ENCODE measurements at regions not wholly inside any gene's neighbourhood (a gene's known extent, or its start where the extent isn't known, plus 50 kb on each side); places are given as distances from the start of the nearest gene placed in this dataset.

GRCh38 chr20:7703996-7704395 lies 236.3 kb downstream of the HAO1 start:
- ChIA-PET CTCF (no interaction called here), POLR2A (no interaction called here)
- no peaks in the 10 kb centered on the region for H3K9me3 ChIP-seq (ENCODE audit: control insufficient read depth, insufficient read depth, low read depth, low read length)
- no peak for DNase-seq (ENCODE audit: low read depth, low spot score)
- H3K27me3 ChIP-seq (ENCODE audit: control insufficient read depth, insufficient read depth, low read length): no peaks in the 10 kb centered on the region
- no peaks in the 10 kb centered on the region for H3K36me3 ChIP-seq (ENCODE audit: control insufficient read depth, insufficient read depth, low read length)
- intact Hi-C loops (cut with micrococcal nuclease; ENCODE audit: unreplicated experiment) (no loop called here), in situ Hi-C loops (cut with HindIII; ENCODE audit: low pct_unique_long_range_greater_than_20kb, low sequenced_read_pairs) (no loop called here)
- H3K4me1 ChIP-seq (ENCODE audit: control insufficient read depth, insufficient read depth, low read length): no peaks in the 10 kb centered on the region
- TF ChIP-seq POLR2AphosphoS5 (IDR thresholded peaks at IDR 0.05; ENCODE audit: low read depth, low read length): no peak
- no peak for TF ChIP-seq CTCF (IDR thresholded peaks at IDR 0.05)
- no peak for TF ChIP-seq TCF7L2 (IDR thresholded peaks at IDR 0.05; ENCODE audit: low read depth, low read length)
- no peak for TF ChIP-seq SIN3A (IDR thresholded peaks at IDR 0.05; ENCODE audit: borderline replicate concordance, insufficient read depth, low read depth, low read length)
- no peak for TF ChIP-seq REST (IDR thresholded peaks at IDR 0.05; ENCODE audit: insufficient read depth in 1 of 2, low read depth in 2 of 2, low read length in 1 of 2)
- H3K27ac ChIP-seq (ENCODE audit: low read length): no peak overlapping the region
- H3K4me3 ChIP-seq (ENCODE audit: low read depth in 2 of 2, low read length in 2 of 2): no peak overlapping the region
- ATAC-seq: no peak
- no TSS peak for BruUV-seq (replicated peaks)

GRCh38 chr20:7708112-7708511 lies 232.1 kb downstream of the HAO1 start:
- POLR2A ChIA-PET: no interaction called here

More at GRCh38 chr20:7708112-7708511, 232.1 kb downstream of the HAO1 start:
- H3K36me3 ChIP-seq (ENCODE audit: control insufficient read depth, insufficient read depth, low read length): no peaks in the 10 kb centered on the region
- CTCF ChIA-PET: no interaction called here
- H3K4me3 ChIP-seq (ENCODE audit: low read depth in 2 of 2, low read length in 2 of 2): no peak overlapping the region
- H3K4me1 ChIP-seq (ENCODE audit: control insufficient read depth, insufficient read depth, low read length): no peaks in the 10 kb centered on the region
- H3K27ac ChIP-seq (ENCODE audit: low read length): no peak overlapping the region
- intact Hi-C loops (cut with micrococcal nuclease; ENCODE audit: unreplicated experiment): no loop called here
- TF ChIP-seq CTCF (IDR thresholded peaks at IDR 0.05) (no peak), SIN3A (IDR thresholded peaks at IDR 0.05; ENCODE audit: borderline replicate concordance, insufficient read depth, low read depth, low read length) (no peak), POLR2AphosphoS5 (IDR thresholded peaks at IDR 0.05; ENCODE audit: low read depth, low read length) (no peak), TCF7L2 (IDR thresholded peaks at IDR 0.05; ENCODE audit: low read depth, low read length) (no peak), REST (IDR thresholded peaks at IDR 0.05; ENCODE audit: insufficient read depth in 1 of 2, low read depth in 2 of 2, low read length in 1 of 2) (no peak)
- ATAC-seq: no peak
- no peak for DNase-seq (ENCODE audit: low read depth, low spot score)
- no peaks in the 10 kb centered on the region for H3K27me3 ChIP-seq (ENCODE audit: control insufficient read depth, insufficient read depth, low read length)
- no TSS peak for BruUV-seq (replicated peaks)
- in situ Hi-C loops (cut with HindIII; ENCODE audit: low pct_unique_long_range_greater_than_20kb, low sequenced_read_pairs): no loop called here
- no peaks in the 10 kb centered on the region for H3K9me3 ChIP-seq (ENCODE audit: control insufficient read depth, insufficient read depth, low read depth, low read length)

All from Panc1 (cell line).